GM08714 (cell line): ENCODE measurements at regions not wholly inside any gene's neighbourhood (a gene's known extent, or its start where the extent isn't known, plus 50 kb on each side); places are given as distances from the start of the nearest gene placed in this dataset.

Experiments used
- H3K4me3 ChIP-seq: fragments of 200-500 bp; sonication (Bioruptor generic); 2 replicates; pipeline ENCODE4 v1.5.1; 2014; ENCODE audit warnings: mild to moderate bottlenecking, low read length, inconsistent platforms
- ZNF274 ChIP-seq: IDR thresholded peaks from 2 replicates; pipeline ENCODE4 v1.6.1; 2012; ENCODE audit warnings: mild to moderate bottlenecking, low read depth, low read length

DNA sequence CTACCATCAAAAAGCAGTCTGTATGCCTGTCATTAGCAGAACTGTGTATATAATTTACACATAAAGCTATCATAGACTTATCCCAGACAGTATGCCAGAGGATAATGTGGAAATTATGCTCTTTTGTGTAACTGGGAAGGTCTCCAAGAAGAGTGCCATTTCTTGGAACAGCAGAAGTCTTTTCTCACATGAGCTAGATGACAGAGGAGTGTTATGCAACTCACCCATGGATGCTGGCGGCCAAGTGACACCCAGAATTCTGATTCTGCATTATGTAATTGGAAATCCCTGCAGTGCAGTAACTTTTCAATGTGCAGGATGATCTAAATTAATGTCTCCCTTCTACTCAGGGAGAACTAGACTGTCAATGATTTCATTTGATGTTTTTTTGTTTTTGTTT lies 160.0 kb downstream of the UBE2E3 start:
- H3K4me3 ChIP-seq, result no peak overlapping the region
- no peak for TF ChIP-seq ZNF274

DNA sequence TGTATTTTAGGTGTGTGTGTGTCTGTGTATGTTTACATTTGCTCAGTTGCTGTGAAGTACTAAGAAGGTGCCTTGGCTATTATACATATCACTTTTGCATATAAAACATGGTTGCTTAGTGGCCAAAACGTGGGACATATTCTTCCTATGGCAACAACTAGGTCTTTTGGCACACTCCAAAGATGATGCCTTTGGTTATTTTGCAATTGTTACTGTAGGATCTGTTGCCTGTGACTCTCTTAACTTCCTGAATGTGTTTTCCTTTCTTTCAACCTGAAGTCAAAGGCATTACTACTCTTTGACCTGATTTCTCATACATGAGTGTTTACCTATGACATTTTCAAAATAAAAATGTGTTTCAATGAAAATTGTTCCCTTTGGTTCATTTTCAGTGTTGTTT lies 160.5 kb downstream of the UBE2E3 start:
- TF ChIP-seq ZNF274, result no peak
- no peak overlapping the region for H3K4me3 ChIP-seq

DNA sequence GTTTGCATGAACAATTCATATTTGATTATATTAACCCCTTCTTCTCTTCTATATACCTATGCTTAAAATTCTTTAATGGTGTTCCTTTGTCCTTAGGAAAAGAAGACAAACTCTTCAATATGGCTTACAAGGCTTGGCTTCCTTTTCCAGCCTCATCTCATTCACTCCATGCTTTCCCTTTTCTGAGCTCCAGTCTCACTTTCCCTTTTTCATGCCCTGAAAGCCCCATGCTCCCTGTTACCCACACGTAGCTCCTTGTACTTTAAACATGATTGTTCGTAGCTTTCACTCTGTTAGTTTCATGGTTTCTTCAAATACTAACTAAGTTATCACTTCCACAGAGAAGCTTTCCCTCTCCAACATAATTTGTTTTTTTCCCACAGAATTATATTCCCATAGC lies 161.3 kb downstream of the UBE2E3 start:
- TF ChIP-seq ZNF274, result no peak
- no peak overlapping the region for H3K4me3 ChIP-seq

DNA sequence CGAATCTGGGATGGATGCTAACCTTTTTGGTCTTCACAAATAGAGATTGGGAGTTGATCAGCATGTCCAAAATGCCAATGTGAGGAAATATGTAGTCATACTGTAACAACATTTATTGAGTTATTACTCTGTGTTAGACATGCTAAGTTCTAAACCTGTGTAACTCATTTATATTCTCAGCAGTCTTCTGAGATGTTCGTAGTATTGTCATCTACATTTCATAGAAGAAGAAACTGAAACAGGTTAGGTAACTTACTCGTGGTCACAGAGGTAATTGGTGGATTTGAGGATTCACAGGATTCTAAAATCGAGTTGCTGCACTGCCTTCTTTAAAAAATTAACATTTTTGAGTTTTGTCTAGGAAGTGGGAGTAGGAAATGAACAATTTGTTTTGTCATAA lies 162.1 kb downstream of the UBE2E3 start:
- TF ChIP-seq ZNF274, result no peak
- no peak overlapping the region for H3K4me3 ChIP-seq

DNA sequence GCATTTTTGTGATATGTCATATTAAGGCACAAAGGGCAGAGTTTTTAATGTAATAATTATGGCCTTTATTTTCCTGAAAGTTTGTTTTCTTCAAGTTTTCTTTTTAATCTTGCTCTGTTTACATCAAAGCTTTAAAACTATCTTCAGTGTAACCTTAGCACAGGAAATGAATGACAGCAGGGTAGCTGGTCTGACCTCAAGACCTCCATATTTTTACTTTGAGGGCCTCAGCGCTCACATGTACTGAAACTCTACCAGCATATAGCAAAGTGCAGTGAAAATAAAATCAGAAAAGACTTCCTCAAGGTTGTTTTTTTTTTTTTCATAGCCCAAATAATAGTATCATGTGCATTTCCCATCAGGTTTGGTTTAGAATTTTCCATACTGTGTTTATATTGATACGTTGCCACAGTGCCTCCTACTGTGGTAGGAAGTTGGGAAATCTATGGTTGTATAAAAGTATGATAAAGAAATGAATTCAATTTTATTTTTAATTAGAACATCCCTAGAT lies 163.4 kb downstream of the UBE2E3 start:
- TF ChIP-seq ZNF274, result no peak
- no peak overlapping the region for H3K4me3 ChIP-seq

DNA sequence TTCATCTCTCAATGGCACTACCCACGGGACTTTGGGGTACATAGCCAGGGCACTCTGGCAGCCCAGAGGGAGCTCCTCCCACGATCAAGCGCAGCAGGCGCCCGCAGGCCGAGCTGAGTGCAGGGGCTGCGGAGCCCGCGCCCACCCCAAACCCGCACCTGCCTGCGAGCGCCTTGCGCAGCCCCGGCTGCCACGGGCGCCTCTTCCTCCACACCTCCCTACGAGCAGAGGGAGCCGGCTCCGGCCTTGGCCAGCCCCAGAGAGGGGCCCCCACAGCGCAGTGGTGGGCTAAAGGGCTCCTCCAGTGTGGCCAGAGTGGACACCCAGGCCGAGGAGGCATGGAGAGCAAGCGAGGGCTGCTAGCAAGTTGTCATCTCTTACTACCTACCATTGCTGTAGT lies 165.2 kb downstream of the UBE2E3 start:
- no peak overlapping the region for H3K4me3 ChIP-seq
- no peak for TF ChIP-seq ZNF274

DNA sequence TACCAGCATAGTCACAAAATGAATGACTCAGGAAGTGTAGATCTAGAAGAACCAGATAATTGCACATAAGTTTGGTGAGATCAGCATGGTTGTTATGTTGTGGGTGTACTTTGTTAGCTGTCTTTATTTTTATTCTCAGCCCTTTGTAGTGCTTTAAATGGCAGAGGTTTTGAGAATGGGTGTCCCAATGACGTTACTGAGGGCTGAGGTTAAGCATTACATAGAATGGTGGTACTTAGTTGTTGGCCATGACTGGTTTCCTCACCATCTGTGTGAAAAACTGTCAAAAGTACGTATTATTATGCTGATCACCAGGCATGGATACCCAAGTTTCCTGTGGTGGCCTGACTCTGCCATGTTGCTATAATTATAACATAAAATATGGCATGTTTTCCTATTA lies 165.8 kb downstream of the UBE2E3 start:
- H3K4me3 ChIP-seq, result no peak overlapping the region
- TF ChIP-seq ZNF274, result no peak

DNA sequence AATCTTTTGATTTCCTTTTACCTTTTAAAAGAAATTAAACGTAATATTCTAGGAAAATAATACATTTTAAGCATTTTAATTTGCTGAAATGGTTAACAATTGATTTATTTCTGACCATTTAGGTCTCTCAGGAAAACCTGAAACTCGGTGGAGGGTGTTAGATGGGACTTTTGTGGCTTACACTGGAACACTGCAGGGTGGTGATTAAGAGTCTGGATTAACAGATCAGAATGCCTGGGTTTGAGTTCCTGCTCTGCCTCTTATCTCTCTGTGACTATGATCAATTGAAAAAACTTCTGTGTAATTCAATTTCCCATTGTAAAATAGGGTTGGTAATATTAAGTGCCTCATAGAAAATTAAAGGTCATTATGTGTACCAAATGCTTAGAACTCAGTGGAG lies 168.7 kb downstream of the UBE2E3 start:
- no peak for TF ChIP-seq ZNF274
- H3K4me3 ChIP-seq, result no peak overlapping the region

DNA sequence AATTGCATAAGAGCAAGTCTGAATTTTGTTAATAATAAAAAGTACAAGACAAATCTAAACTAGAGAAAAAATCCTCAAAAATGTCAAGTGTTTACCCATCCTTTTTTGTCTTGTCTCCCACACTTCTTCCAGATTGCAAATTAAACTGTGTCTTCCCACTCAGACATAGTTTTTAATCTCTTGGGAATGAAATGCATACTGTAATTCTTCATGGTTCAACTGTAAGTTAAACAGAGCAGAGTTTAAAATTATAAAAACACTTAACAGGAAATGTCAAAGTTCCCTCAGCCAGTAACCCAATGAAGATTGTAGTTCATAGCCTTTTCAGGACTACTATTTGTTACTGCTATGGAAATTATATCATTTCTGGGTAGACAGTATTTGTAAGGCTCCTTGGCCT lies 171.8 kb downstream of the UBE2E3 start:
- no peak for TF ChIP-seq ZNF274
- H3K4me3 ChIP-seq, result no peak overlapping the region

DNA sequence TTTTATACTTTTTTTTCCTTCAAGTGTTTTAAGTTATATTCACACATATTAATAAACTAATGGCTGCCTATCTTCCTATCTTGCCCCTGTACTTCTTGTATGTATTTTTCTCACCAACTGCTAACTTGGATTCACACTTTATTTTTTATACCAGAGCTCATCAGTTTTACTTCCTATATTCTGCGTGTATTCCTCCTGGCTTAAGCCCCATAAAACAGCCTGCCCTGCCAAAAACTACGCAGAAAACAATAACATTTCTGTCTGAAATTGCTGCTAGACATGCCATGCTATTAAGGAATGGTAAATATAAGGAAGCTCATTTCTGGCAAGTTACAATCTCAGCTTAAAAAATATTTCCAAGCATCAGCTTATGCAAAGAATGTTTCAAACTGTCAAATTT lies 172.3 kb downstream of the UBE2E3 start:
- no peak overlapping the region for H3K4me3 ChIP-seq
- no peak for TF ChIP-seq ZNF274

DNA sequence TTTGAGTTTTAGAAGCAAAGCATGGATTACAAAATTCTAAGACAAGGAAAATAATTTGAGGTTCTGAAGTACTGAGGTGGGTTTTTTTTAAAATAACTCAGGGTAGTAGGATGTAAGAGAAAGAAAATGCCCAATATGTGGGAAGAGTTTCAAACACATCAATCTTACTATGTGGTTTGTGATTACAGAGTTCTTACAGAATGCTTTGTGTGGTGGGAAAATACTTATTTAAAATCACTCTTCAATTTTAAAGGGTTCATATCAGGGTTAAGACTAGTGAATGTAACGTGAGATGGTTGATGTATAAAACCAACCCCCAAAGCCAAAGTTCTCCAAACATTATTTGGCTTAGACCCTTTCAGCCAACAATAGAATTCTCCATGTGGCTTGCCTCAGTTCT lies 173.5 kb downstream of the UBE2E3 start:
- TF ChIP-seq ZNF274, result no peak
- H3K4me3 ChIP-seq, result no peak overlapping the region

DNA sequence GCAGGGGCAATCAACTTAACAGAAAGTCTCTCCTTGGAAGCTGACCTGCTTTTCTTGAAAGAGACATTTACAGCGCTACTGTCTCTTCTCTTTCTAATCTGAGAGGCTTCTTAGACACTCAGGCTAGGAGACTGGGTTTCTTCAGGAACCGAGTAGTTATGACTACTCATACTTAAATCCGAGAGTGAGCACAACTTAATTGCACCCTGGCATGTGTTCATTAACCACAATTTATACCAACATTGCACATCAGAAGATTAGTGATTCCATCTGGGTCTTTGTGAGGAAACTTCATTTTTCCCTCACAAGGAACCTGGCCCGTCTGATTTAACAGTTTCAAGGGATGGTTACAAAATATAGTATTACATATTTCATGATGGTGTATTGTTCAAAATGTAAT lies 176.9 kb downstream of the UBE2E3 start:
- H3K4me3 ChIP-seq, result no peak overlapping the region
- TF ChIP-seq ZNF274, result no peak

DNA sequence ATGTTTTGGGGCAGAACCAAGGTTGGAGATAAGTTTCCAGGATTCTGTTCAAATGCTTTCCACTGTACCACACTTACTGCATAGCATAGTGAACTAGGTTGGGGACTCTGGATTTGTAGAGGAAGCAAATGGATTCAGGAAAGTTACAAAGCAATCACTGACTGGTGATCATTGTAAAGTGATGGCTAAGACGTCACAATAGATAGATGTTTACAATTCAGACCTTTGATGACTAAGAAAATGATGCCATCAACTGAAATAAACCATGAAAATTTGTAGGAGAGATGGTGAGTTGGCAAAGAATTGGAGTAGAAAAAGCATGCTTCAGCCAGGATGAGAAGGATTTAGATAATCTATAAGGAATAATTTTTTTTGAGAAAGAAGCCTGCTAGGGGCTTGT lies 178.0 kb downstream of the UBE2E3 start:
- no peak for TF ChIP-seq ZNF274
- no peak overlapping the region for H3K4me3 ChIP-seq

DNA sequence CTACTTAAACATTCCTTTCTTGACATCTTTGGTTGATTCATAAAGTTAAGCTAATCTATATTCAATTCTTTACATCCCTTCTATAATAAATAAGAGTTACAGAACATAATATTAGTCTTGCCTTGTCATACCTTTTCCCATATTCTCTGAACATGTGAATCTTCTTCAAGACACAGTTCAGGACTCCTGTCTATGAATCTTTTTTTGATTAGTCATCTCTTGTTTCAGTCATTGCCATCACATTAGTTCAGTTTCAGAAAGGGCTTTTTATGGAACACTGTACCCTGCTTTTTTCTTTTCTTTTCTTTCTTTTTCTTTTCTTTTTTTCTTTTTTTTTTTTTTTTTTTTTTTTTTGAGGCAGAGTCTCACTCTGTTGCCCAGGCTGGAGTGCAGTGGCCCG lies 181.2 kb downstream of the UBE2E3 start:
- no peak for TF ChIP-seq ZNF274
- H3K4me3 ChIP-seq, result no peak overlapping the region

DNA sequence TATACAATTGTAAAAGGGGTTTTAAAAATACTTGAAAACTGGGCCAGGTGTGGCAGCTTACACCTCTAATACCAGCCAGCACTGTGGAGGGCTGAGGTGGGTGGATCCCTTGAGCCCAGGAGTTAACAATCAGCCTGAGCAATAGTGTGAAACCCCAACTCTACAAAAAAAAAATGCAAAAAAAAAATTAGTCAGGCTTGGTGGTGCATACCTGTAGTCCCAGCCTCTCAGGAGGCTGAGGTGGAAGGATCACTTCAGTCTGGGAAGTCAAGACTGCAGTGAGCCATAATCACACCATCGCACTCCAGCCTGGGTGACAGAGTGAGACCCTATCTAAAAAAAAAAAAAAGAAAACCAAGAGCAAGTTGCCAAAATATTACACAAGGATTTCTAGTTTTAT lies 182.7 kb downstream of the UBE2E3 start:
- TF ChIP-seq ZNF274, result no peak
- no peak overlapping the region for H3K4me3 ChIP-seq

DNA sequence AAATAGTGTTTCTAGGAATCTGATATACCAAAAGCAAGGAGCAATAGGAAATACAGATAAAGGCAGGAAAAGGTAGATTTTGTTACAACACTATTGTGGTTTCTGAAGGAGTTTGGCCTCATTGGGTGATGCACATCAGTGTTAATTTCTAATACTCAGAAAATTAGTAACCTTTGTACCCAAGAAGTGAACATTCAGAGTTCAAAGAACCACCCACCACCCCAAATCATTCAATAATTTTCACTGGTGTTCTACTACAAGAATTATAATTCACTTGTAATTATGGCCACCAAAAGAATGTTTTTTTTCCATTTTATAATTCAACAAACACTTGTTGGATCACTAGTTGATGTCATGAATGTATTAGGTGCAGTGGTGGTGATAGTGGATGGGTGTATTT lies 183.3 kb downstream of the UBE2E3 start:
- no peak for TF ChIP-seq ZNF274
- no peak overlapping the region for H3K4me3 ChIP-seq
